Upper lobe of left lung (tissue), 6 donors: ENCODE measurements at regions not wholly inside any gene's neighbourhood (a gene's known extent, or its start where the extent isn't known, plus 50 kb on each side); places are given as distances from the start of the nearest gene placed in this dataset.

Experiments
- ATAC-seq, 2 donors: fragments of 200-7000 bp; cut with Tn5 transposase; one replicate each; pipeline ENCODE4 v1.9.1; 2022; ENCODE audit warnings: mild to moderate bottlenecking in 2 of 2, moderate library complexity in 2 of 2; ENCODE audit not compliant: low FRiP score in 2 of 2
- DNase-seq, 2 donors: peaks; one replicate each; pipeline ENCODE4 v3.0.0-alpha.2; 2019 to 2020
- H3K27ac ChIP-seq, 4 donors: fragments of 200-600 bp; sonication (generic); one replicate each; pipeline ENCODE4 v1.5.1; 2016 to 2019
- H3K27me3 ChIP-seq, 4 donors: fragments of 200-600 bp; sonication (generic); one replicate each; pipeline ENCODE4 v1.5.1; 2017 to 2019
- H3K36me3 ChIP-seq, 4 donors: fragments of 200-600 bp; sonication (generic); one replicate each; pipeline ENCODE4 v1.5.1; 2016 to 2019
- H3K4me1 ChIP-seq, 4 donors: fragments of 200-600 bp; sonication (generic); one replicate each; pipeline ENCODE4 v1.5.1; 2018 to 2019
- H3K4me3 ChIP-seq, 4 donors: fragments of 200-600 bp; sonication (generic); one replicate each; pipeline ENCODE4 v1.5.1; 2017 to 2019; ENCODE audit warnings: mild to moderate bottlenecking in 2 of 4, moderate library complexity in 1 of 4
- H3K9me3 ChIP-seq, 4 donors: fragments of 200-600 bp; sonication (generic); one replicate each; pipeline ENCODE4 v1.5.1; 2018 to 2019
- EP300 ChIP-seq, 4 donors: sonication (generic); formaldehyde crosslinking; IDR thresholded peaks; one replicate each; pipeline ENCODE4 v1.5.1; 2017; ENCODE audit warnings: antibody characterized with exemption in 4 of 4, control low read depth in 2 of 4
- POLR2A ChIP-seq, 4 donors: fragments of 450-650 bp; IDR thresholded peaks; one replicate each; pipeline ENCODE4 v1.5.1; 2016 to 2017; ENCODE audit warnings: antibody characterized with exemption in 4 of 4, mild to moderate bottlenecking in 2 of 4
- POLR2AphosphoS5 ChIP-seq, 2 donors: sonication (generic); formaldehyde crosslinking; IDR thresholded peaks; one replicate each; pipeline ENCODE4 v1.5.1; 2017; ENCODE audit warnings: antibody characterized with exemption in 2 of 2
- WGBS, 2 donors: methylation state at CpG; one replicate each; pipeline ENCODE4 v1.1.5; 2017 to 2018; 5-methylcytosine and 5-hydroxymethylcytosine counted together
- TF ChIP-seq, protein P1 (sequence below), 6 experiments: fragments of 450-650 bp in 4 of 6; fragments of 200-600 bp in 2 of 6; sonication (generic) in 2 of 6; IDR thresholded peaks; one replicate each; pipeline ENCODE4 v1.5.1; 2016 to 2019; ENCODE audit warnings: antibody characterized with exemption in 6 of 6
- donor health status: DM: no; HTN: no; CAD: no; lungs with moderate emphysema.
- donor health status: DM: no; HTN: yes; CAD: no; lungs with severe emphysema.

DNA sequence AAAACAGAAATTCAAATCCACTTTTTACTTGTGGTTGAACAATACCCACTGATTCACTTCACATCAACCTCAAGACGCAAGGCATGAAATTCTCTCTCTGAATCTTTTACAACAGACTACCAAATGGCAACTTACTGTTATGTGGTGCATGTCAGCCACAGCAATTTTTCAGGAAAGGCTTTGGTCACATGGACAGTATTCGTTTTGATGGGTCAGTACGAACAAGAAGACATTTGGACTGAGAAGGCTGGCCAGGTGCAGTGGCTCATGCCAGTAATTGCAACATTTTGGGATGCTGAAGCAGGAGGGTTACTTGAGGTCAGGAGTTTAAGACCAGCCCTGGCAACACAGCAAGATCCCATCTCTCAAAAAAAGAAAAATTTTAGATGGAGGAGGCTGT, 144.0 kb downstream of the SEC23A start:
- Histone ChIP-seq H3K4me3 (no peak overlapping the region), H3K9me3 (no peaks in the 10 kb centered on the region), H3K27ac (no peak overlapping the region), H3K27me3 (no peaks in the 10 kb centered on the region), H3K36me3 (no peaks in the 10 kb centered on the region), H3K4me1 (peaks cover 0 to 6% (median 0%) of the 10 kb centered on the region in 4 donors)
- no peak for TF ChIP-seq POLR2A (IDR thresholded peaks at IDR 0.05)
- TF ChIP-seq EP300 (IDR thresholded peaks at IDR 0.05): no peak
- no peak for TF ChIP-seq POLR2AphosphoS5 (IDR thresholded peaks at IDR 0.05)
- TF ChIP-seq, protein P1, sequence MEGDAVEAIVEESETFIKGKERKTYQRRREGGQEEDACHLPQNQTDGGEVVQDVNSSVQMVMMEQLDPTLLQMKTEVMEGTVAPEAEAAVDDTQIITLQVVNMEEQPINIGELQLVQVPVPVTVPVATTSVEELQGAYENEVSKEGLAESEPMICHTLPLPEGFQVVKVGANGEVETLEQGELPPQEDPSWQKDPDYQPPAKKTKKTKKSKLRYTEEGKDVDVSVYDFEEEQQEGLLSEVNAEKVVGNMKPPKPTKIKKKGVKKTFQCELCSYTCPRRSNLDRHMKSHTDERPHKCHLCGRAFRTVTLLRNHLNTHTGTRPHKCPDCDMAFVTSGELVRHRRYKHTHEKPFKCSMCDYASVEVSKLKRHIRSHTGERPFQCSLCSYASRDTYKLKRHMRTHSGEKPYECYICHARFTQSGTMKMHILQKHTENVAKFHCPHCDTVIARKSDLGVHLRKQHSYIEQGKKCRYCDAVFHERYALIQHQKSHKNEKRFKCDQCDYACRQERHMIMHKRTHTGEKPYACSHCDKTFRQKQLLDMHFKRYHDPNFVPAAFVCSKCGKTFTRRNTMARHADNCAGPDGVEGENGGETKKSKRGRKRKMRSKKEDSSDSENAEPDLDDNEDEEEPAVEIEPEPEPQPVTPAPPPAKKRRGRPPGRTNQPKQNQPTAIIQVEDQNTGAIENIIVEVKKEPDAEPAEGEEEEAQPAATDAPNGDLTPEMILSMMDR (IDR thresholded peaks at IDR 0.05): no peak
- DNase-seq (no peak), ATAC-seq (no peak)
- WGBS, 2 donors: 77 to 84% methylated on average over 3 of the region's 3 CpGs

DNA sequence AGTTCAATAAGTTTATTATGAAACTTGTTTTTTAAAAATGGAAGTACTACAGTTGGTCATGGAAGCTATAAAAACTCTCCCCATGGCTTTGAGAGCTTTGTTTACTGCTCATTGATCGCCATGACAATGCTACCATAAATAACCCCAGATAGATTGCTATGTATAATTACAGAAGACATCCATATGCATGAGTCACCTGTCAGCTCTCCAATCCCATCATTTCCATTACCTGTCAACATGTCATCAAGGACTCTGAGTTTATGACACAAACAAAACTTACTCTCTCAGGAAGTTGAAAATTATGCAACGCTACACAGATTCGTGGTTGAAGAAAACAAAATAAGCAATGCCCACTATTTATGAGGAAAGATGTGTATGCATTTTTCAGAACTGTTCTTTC, 144.4 kb downstream of the SEC23A start:
- DNase-seq (no peak), ATAC-seq (no peak)
- Histone ChIP-seq H3K4me3 (no peak overlapping the region), H3K4me1 (peaks cover 0 to 6% (median 0%) of the 10 kb centered on the region in 4 donors), H3K36me3 (no peaks in the 10 kb centered on the region), H3K9me3 (no peaks in the 10 kb centered on the region), H3K27ac (no peak overlapping the region), H3K27me3 (no peaks in the 10 kb centered on the region)
- TF ChIP-seq POLR2AphosphoS5 (IDR thresholded peaks at IDR 0.05): no peak
- no peak for TF ChIP-seq POLR2A (IDR thresholded peaks at IDR 0.05)
- TF ChIP-seq, protein P1 (IDR thresholded peaks at IDR 0.05): no peak
- no peak for TF ChIP-seq EP300 (IDR thresholded peaks at IDR 0.05)
- WGBS, 2 donors: 47 to 74% methylated on average over 3 of the region's 3 CpGs

DNA sequence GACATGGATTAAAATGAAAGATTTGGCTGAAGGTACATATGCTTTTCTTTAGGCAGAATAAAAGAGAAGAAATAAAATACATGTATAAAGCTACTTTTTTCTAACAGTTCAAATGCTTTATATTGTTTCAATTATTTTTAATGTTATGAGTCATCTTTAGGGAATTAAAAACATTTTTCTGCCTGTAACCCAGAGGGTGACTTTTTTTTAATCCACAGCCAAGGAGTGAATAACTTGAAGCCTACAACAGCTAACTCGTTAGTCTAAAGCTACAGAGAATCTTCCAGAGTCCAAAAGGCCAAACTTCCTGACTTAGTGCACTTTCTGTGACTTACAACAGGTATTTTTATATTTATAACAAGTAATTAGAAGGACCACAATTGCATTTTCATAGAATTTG, 151.6 kb downstream of the SEC23A start:
- H3K27ac ChIP-seq: no peak overlapping the region
- no peak for ATAC-seq
- no peaks in the 10 kb centered on the region for H3K36me3 ChIP-seq
- WGBS, 2 donors: 57 to 60% methylated on average over 1 of the region's 1 CpG
- H3K9me3 ChIP-seq: no peaks in the 10 kb centered on the region
- H3K27me3 ChIP-seq: no peaks in the 10 kb centered on the region
- no peak for DNase-seq
- no peak overlapping the region for H3K4me3 ChIP-seq
- no peaks in the 10 kb centered on the region for H3K4me1 ChIP-seq
- TF ChIP-seq, protein P1 (IDR thresholded peaks at IDR 0.05): no peak
- TF ChIP-seq POLR2A (IDR thresholded peaks at IDR 0.05) (no peak), POLR2AphosphoS5 (IDR thresholded peaks at IDR 0.05) (no peak), EP300 (IDR thresholded peaks at IDR 0.05) (no peak)

DNA sequence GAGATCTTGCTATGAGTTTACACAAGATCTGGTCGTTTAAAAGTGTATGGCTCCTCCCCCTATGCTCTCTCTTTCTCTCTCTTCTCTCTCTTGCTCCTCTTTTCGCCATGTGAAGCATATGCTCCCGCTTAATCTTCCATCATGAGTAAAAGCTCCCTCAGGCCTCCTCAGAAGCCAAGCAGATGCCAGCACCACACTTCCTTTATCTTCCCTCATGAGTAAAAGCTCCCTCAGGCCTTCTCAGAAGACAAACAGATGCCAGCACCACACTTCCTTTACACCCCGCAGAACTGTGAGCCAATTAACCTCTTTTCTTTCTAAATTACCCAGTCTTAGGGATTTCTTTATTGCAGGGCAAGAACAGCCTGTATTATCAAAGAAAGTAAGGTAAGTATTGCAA, 152.4 kb downstream of the SEC23A start:
- no peak for DNase-seq
- no peak for TF ChIP-seq POLR2AphosphoS5 (IDR thresholded peaks at IDR 0.05)
- no peak for TF ChIP-seq EP300 (IDR thresholded peaks at IDR 0.05)
- Histone ChIP-seq H3K36me3 (no peaks in the 10 kb centered on the region), H3K27me3 (no peaks in the 10 kb centered on the region), H3K9me3 (no peaks in the 10 kb centered on the region), H3K27ac (no peak overlapping the region), H3K4me1 (no peaks in the 10 kb centered on the region), H3K4me3 (no peak overlapping the region)
- 61 to 75% methylated on average over 4 of the region's 4 CpGs for WGBS, 2 donors
- ATAC-seq: no peak

DNA sequence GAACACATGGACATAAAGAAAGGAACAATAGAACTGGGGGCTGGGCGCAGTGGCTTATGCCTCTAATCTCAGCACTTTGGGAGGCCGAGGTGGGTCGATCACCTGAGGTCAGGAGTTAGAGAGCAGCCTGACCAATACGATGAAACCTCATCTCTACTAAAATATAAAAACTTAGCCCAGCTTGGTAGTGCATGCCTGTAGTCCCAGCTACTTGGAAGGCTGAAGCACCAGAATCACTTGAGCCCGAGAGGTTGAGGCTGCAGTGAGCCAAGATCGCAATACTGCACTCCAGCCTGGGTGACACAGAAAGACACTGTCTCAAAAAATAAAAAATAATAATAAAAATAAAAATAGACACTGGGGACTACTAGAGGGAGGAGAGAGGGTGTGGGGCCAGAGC, 154.5 kb downstream of the SEC23A start:
- no peak for ATAC-seq
- no peak for DNase-seq
- Histone ChIP-seq H3K4me1 (no peaks in the 10 kb centered on the region), H3K36me3 (no peaks in the 10 kb centered on the region), H3K27ac (no peak overlapping the region), H3K4me3 (no peak overlapping the region), H3K9me3 (no peaks in the 10 kb centered on the region), H3K27me3 (no peaks in the 10 kb centered on the region)
- WGBS, 2 donors: 89 to 94% methylated on average over 6 of the region's 6 CpGs
- TF ChIP-seq POLR2A (IDR thresholded peaks at IDR 0.05): no peak
- TF ChIP-seq, protein P1 (IDR thresholded peaks at IDR 0.05): no peak
